SU-DHL-6 (cell line): ENCODE measurements at regions not wholly inside any gene's neighbourhood (a gene's known extent, or its start where the extent isn't known, plus 50 kb on each side); places are given as distances from the start of the nearest gene placed in this dataset.

ENCODE experiments used
- EZH2phosphoT487 ChIP-seq: fragments of 200-600 bp; sonication (generic), shearing (Covaris generic); conservative IDR thresholded peaks from 2 replicates; pipeline ENCODE4 v1.6.1; 2018; ENCODE audit warnings: mild to moderate bottlenecking, antibody characterized with exemption, low read length, moderate library complexity, mixed read lengths
- TF ChIP-seq, protein P1 (sequence below): fragments of 200-600 bp; sonication (generic); IDR thresholded peaks from one replicate; pipeline ENCODE4 v1.5.1; 2017; ENCODE audit warnings: antibody characterized with exemption, mild to moderate bottlenecking, low read length, moderate library complexity; ENCODE audit not compliant: insufficient read depth, poor library complexity, severe bottlenecking

GRCh38 chr4:123898946-123899666, 502.5 kb downstream of the SPRY1 start:
- TF ChIP-seq, protein P1, sequence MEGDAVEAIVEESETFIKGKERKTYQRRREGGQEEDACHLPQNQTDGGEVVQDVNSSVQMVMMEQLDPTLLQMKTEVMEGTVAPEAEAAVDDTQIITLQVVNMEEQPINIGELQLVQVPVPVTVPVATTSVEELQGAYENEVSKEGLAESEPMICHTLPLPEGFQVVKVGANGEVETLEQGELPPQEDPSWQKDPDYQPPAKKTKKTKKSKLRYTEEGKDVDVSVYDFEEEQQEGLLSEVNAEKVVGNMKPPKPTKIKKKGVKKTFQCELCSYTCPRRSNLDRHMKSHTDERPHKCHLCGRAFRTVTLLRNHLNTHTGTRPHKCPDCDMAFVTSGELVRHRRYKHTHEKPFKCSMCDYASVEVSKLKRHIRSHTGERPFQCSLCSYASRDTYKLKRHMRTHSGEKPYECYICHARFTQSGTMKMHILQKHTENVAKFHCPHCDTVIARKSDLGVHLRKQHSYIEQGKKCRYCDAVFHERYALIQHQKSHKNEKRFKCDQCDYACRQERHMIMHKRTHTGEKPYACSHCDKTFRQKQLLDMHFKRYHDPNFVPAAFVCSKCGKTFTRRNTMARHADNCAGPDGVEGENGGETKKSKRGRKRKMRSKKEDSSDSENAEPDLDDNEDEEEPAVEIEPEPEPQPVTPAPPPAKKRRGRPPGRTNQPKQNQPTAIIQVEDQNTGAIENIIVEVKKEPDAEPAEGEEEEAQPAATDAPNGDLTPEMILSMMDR, result no peak
- TF ChIP-seq EZH2phosphoT487, result no peak
